Glomerular visceral epithelial cell (primary cell): ENCODE measurements at regions not wholly inside any gene's neighbourhood (a gene's known extent, or its start where the extent isn't known, plus 50 kb on each side); places are given as distances from the start of the nearest gene placed in this dataset.

Experiments
- DNase-seq: peaks from one replicate; pipeline ENCODE4 v3.0.0-alpha.2; 2016; ENCODE audit errors: extremely low spot score

- DNase-seq: peak; percentile 11
These were observed 105.7 kb upstream of the KL start for GRCh38 chr13:32910530-32910929.

- peak; percentile 55 for DNase-seq
These were observed 104.7 kb upstream of the KL start for GRCh38 chr13:32911506-32911905.

DNA sequence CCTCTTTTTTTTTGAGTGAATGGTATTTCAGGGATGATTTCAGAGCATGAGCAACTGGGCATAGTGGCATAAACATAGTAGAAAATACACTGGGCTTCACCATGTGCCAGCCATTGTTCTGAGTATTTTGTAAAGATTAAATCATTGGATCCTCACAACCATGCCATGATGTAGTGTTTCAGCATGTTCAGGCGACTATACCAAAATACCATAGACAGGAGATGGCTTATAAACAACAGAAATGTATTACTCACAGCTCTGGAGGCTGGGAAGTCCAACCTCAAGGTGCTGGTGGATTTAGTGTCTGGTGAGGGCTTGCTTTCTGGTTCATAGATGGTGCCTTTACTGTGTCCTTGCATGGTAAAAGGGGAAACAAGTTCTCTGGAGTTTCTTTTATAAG is 101.5 kb upstream of the KL start:
- no peak for DNase-seq

DNA sequence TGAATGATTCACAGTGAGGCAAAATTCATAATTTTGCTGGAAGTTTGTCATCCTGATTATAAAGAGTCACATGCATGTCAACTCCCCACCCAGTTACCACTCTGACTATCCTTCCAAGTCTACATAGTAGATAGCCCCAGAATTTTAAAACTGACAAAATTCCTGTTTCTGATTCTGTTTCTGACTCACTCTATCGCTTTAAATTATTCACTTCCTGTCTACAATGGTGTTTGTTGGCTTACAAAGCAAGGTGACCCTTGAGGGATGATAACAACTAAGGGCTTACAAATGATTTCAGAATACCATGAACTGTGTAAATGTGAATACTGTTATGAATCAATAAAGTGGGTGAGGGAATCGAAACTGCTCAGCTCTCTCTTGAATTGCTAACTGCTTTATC is 98.7 kb upstream of the KL start:
- no peak for DNase-seq

DNA sequence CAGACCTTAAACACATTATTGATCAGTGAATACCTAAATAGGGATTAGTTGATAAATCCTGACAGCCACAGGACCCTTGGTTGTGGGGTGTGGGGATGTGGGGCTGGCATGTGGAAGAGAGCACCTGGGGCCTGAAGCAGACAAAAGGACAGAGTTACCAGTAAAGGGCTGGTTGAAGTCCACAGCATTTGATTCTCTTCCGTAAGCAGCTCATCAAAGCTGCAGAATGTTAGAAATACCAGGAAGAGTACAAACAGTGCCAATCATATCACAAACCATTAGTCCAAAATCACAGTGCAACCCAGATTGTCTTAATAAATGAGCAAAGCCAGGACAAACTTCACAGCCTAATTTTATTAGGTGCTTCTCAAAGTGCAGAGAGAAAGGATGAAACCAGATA is 92.5 kb upstream of the KL start:
- no peak for DNase-seq

DNA sequence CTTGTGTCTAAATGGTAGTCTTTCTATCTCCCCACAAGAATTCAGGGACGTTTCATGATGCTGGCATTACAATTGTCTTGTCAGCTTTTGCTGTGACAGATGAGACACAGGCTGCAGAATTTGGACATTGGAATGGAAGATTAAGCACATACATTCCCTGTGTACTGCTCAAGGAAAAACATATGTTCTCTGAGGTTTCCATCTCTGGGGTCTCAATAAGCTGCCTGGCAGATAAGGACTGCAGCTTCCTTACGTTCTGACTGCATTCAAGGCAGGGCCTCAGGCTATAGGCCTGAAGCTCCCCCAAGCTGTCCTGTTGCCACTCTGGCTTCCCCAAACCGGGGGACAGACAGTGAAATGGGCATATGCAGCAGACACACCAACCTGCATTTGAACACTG is 91.3 kb upstream of the KL start:
- no peak for DNase-seq

DNA sequence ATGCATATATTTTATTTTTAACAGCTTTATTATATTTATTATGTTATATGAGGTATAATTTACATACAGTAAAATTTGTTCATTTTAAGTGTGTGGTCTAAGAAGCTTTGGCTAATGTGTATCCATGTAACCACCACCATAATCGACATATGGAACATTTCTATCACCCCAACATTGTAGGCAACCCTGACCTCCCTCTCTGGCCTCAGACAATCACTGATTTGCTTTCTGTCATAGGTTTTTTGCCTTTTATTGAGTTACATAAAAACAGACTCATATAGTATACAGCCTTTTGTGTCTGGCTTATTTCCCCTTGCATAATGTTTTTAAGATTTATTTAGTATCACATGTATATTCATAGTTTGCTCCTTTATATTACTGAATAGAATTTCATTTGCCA is 90.7 kb upstream of the KL start:
- no peak for DNase-seq

GRCh38 chr13:32932376-32932775 is 83.8 kb upstream of the KL start:
- no peak for DNase-seq

DNA sequence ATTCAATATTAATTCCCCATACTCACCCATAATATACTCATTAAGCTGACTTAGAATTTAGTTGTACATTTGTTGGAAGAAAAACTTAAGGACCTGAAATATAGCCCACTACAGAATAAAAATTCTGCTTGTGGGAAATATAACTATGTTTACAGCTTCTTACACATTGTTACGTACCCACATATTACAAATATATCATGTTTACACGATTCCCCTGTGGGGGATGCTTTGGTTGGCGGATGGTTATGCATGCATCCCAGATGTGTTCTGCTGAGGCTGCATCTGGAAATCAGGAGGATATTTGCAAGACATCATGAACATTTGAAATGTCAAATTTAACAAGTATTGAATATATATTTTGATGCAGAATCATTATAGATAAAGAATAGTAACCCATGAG is 79.5 kb upstream of the KL start:
- DNase-seq: no peak

DNA sequence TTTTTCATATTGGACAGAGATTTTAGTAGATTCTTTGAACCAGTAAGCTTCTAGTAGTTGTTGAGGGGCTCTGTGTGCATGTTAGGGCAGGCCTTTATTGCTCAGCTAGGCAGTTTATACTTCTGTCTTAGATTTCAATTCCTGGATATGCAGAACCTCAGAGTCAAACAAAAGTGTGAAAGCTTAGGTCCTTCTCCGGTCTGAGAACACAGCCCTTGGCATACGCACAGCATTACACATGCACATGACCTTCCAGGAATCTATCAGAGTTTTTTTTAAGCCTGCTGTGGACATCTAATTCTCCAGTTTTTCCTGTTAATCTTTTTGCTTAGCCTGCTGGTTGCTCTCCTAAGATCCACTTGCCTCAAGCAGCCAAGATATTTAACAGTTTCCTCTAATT is 77.9 kb upstream of the KL start:
- DNase-seq: no peak

DNA sequence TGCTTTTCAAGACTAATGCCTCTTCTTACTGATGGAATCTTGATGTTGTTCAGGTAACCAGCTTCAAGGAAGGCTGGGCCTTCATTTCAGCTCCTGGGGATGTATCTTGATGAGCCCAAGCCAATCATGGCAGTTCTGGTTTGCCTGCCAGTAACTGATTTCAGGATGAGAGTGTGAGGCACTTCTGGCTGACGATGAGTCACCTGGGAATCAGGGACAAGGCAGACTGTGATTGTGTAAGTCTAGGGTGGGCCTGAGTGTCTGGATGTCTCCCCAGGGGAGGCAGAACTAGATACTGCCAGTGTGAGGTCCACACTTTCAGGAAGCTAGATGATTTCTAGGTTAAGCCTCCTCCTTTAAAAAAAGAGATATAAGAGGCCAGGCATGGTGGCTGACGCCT is 77.3 kb upstream of the KL start:
- DNase-seq: peak; percentile 71

DNA sequence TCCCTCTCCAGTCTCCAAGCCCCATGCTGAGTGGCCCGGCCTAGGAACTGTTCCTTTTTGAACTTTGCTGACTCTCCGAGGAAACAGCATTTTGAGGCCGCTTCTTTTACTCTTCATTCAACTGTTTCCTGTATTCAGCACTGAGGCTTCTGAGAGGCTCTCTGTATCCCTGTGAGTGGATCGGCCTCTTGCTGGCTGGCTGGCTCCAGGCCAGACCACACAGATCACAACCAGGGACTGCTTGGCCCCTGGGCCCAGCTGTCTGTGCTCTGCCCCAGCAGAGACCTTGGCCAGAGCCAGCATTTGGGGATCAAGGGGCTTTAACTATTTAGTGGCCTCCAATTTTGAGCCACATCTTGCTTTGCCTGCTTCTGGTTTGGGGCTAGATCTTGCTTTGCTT is 75.6 kb upstream of the KL start:
- peak; percentile 85 for DNase-seq

GRCh38 chr13:32941368-32941767 is 74.9 kb upstream of the KL start:
- no peak for DNase-seq

- DNase-seq: no peak
These were observed 69.7 kb upstream of the KL start for GRCh38 chr13:32946558-32946957.

DNA sequence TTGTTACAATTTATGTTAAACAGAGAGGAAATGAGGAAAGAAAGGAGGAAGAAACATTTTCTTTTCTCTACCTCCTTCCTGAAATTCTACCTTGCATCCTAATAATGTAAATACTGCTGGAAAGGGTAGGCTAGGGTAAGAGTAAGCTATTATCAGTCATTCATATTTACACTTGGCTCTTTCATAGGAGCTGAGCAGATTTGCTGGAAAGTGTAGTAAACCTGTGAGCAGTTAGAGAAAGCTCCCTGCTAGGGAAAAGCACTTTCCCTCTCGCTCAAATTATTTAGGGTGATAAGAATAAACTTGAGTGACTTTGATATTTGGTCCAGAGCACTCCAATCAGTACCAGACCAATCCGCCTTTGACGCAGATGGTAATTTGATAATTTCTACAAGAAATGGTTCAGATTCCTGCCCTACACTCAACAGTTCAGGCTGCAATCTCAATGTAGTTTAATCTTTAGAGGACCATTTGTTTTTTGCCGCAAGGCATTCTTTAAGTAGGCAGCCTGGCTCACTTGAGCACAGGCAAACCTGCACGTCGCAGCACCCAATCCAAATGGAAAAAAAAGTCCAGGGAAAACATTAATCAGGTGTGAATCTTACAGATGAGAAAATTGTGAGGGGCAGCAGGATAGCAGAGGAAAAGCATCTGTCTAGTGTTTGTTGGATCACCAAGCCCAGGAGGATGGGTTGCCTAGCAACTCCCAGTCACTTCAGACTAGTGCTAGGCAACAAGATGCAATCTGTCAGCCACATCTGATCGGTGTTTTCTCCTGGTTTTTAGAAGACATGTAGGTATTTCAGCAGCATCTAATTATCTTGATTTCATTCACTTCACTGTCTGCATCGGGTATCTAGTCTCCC is 68.6 kb upstream of the KL start:
- no peak for DNase-seq

GRCh38 chr13:32949820-32950219 is 66.4 kb upstream of the KL start:
- DNase-seq: no peak

DNA sequence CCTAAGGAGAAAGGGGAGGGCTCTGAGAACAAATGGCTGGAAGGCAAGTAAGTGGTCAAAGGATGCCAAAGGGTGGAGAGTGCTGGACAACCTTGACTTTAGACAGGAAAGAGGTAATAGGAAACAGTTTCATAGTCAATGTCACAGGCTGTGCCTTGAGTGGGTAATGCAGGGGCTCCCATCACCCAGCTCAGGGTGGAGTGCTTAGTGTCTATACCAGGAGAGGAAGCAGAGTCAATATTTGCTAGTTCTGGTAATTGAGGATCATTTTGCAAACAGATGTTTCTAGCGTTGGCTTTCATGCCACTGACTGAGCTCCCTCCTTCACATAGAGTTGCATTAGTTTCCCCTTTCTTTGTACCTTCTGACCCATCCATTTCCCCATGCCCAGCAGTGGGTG is 64.6 kb upstream of the KL start:
- no peak for DNase-seq

DNA sequence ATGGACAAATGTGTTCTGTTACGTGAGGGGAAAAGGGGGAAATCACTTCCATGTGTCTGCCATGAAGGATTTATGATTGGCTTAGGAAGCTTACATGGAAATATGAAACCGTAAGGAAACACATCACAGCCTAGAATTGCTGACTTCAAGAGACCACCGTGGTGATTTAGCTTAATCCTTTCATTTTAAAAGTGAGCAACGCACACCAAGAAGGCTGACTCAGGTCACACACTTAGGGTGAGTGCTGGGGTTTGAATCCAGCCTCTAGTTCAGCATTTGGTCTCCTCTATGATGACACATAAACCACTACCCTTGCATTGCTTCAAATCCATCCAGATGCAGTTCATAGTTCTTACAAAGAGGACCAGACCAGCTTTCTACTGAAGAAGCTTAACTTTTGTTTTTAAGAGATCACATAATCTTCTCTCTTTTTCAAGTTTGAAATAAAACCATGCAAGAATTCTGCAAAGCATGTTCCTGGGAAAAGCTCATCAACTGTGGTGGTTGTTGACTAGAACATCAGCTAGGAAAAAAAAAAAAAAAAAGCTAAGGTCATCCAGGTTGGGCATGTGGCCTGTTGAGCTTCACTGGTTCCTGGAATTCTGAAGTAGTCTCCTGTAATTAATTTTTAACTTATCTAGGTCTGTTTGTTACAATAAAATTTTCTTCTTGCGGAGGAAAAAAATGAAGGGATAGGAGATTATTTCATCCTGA is 60.2 kb upstream of the KL start:
- peak; percentile 85 for DNase-seq

DNA sequence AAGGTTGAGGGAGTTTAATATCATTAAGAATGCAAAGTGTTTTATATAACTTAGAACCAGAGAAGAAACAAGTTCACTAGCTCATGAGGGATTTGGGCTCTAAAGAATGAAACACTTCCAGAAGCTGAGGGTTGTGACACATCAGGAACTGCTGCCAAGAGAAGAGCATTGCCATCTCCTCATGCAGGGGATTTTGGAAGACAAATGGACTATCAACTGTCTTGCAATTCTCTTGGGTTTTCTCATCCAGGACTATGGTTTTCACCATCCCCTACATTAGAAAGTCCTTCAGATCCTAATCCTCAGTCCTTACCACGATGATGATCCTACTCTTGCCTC is 59.7 kb upstream of the KL start:
- DNase-seq: no peak

DNA sequence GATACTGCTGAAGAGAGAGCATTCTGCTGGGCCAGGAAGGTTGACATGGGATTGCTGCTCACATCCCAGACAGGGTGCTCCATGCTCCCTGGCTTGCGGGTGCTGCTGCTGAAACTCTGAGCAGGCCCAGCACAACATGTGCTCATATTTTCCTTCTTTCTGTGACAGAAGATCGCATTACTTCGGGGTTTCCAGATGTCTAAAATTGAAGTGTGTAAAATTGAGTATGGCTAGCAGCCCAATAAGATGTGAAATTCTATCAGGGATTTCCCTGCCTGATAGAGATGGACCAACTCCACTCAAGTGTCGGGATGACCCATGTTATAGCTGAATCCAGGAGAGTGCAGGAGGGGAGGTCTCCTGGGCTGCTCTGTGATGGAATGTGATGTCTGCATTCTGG is 55.6 kb upstream of the KL start:
- DNase-seq: no peak

GRCh38 chr13:32961724-32962123 is 54.5 kb upstream of the KL start:
- DNase-seq: no peak

GRCh38 chr13:32962342-32962741 is 53.9 kb upstream of the KL start:
- DNase-seq: no peak

DNA sequence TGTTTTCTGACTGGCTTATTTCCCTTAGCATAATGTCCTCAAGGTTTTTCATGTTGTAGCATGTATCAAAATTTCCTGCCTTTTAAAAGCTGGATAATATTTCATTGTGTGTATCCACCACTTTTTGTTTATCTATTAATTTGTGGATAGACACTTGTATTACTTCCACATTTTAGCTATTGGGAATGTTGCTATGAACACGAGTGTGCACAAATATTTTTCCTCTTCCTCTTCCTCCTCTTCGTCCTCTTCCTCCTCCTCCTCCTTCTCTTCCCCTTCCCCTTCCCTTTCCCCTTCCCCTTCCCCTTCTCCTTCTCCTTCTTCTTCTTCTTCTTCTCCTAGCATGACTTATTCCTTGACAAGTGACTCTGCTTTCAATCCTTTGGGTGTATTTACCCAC is 51.2 kb upstream of the KL start:
- no peak for DNase-seq
